CD14-positive monocyte (primary cell): ENCODE measurements at regions not wholly inside any gene's neighbourhood (a gene's known extent, or its start where the extent isn't known, plus 50 kb on each side); places are given as distances from the start of the nearest gene placed in this dataset.

ENCODE experiments used
- DNase-seq, 3 donors: peaks; one replicate each; pipeline ENCODE4 v3.0.0-alpha.2; 2011 to 2022
- H2AFZ ChIP-seq: 2 replicates; pipeline ENCODE4 v1.6.0; 2012; ENCODE audit warnings: mild to moderate bottlenecking, low read depth, low read length, inconsistent platforms; ENCODE audit not compliant: insufficient read depth, poor library complexity, severe bottlenecking
- H3K27ac ChIP-seq, 2 donors: 1 replicate in 1 of 2; 2 replicates in 1 of 2; pipeline ENCODE4 v1.5.1; 2012 to 2013; ENCODE audit warnings: low read length in 2 of 2, control low read depth in 1 of 2, inconsistent platforms in 1 of 2, low read depth in 1 of 2, mild to moderate bottlenecking in 1 of 2
- H3K27me3 ChIP-seq, 2 donors: one replicate each; pipeline versions ENCODE4 v1.6.0 to v1.6.1; 2011 to 2013; ENCODE audit warnings: low read length in 2 of 2; ENCODE audit not compliant: control insufficient read depth in 2 of 2, insufficient read depth in 2 of 2
- H3K36me3 ChIP-seq, 2 donors: replicated peaks in 1 of 2; 1 replicate in 1 of 2; 2 replicates in 1 of 2; pipeline versions ENCODE4 v1.5.1 to v1.6.1; 2012 to 2013; ENCODE audit warnings: low read length in 2 of 2, control low read depth in 1 of 2, inconsistent platforms in 1 of 2, mild to moderate bottlenecking in 1 of 2; ENCODE audit not compliant: insufficient read depth in 2 of 2, control insufficient read depth in 1 of 2
- H3K4me1 ChIP-seq, 2 donors: 1 replicate in 1 of 2; 2 replicates in 1 of 2; pipeline versions ENCODE4 v1.5.1 to v1.6.1; 2012 to 2013; ENCODE audit warnings: low read length in 2 of 2, control low read depth in 1 of 2, inconsistent platforms in 1 of 2, mild to moderate bottlenecking in 1 of 2, moderate library complexity in 1 of 2; ENCODE audit not compliant: insufficient read depth in 2 of 2, control insufficient read depth in 1 of 2
- H3K4me2 ChIP-seq: replicated peaks from 2 replicates; pipeline ENCODE3; 2012; ENCODE audit warnings: low read length, moderate library complexity, mild to moderate bottlenecking; ENCODE audit not compliant: poor library complexity, severe bottlenecking; ENCODE audit errors: extremely low read depth
- H3K4me3 ChIP-seq, 3 experiments: fragments of 200-600 bp in 1 of 3; sonication (generic) in 1 of 3; replicated peaks in 1 of 3; 1 replicate in 2 of 3; 2 replicates in 1 of 3; pipeline ENCODE4 v1.5.1; 2011 to 2013; ENCODE audit warnings: low read length in 3 of 3, mild to moderate bottlenecking in 3 of 3, control low read depth in 2 of 3, low read depth in 2 of 3, inconsistent platforms in 1 of 3, moderate library complexity in 1 of 3
- H3K79me2 ChIP-seq: 2 replicates; pipeline ENCODE4 v1.6.0; 2012; ENCODE audit warnings: mild to moderate bottlenecking, control low read depth, inconsistent platforms, low read length, moderate library complexity; ENCODE audit not compliant: insufficient read depth
- H3K9ac ChIP-seq: 2 replicates; pipeline ENCODE4 v1.6.0; 2017; ENCODE audit warnings: low read length, mild to moderate bottlenecking; ENCODE audit not compliant: insufficient read depth, poor library complexity, severe bottlenecking
- H3K9me3 ChIP-seq, 2 donors: replicated peaks in 1 of 2; 1 replicate in 1 of 2; 2 replicates in 1 of 2; pipeline versions ENCODE4 v1.5.1 to v1.6.1; 2012 to 2013; ENCODE audit warnings: low read length in 2 of 2, control low read depth in 1 of 2; ENCODE audit not compliant: control insufficient read depth in 1 of 2, insufficient read depth in 1 of 2
- H4K20me1 ChIP-seq: 2 replicates; pipeline ENCODE4 v1.6.0; 2012; ENCODE audit warnings: mild to moderate bottlenecking, low read length, control low read depth, moderate library complexity; ENCODE audit not compliant: insufficient read depth
- H3K27ac Mint-ChIP-seq, 7 donors: one replicate each; pipeline ENCODE4 v1.8.0; 2020; ENCODE audit warnings: mild to moderate bottlenecking in 7 of 7, mixed read lengths in 7 of 7, moderate library complexity in 6 of 7, inconsistent platforms in 2 of 7
- H3K27me3 Mint-ChIP-seq, 3 donors: one replicate each; pipeline ENCODE4 v1.8.0; 2021 to 2022; ENCODE audit warnings: low read depth in 3 of 3, mild to moderate bottlenecking in 3 of 3, mixed read lengths in 3 of 3, moderate library complexity in 3 of 3, inconsistent platforms in 1 of 3
- H3K36me3 Mint-ChIP-seq, 2 donors: one replicate each; pipeline ENCODE4 v1.8.0; 2020; ENCODE audit warnings: mixed read lengths in 2 of 2, inconsistent platforms in 1 of 2, mild to moderate bottlenecking in 1 of 2
- H3K4me1 Mint-ChIP-seq: one replicate; pipeline ENCODE4 v1.8.0; 2020; ENCODE audit warnings: mild to moderate bottlenecking, mixed read lengths
- H3K4me3 Mint-ChIP-seq, 2 donors: one replicate each; pipeline ENCODE4 v1.8.0; 2020; ENCODE audit warnings: mild to moderate bottlenecking in 2 of 2, mixed read lengths in 2 of 2, moderate library complexity in 1 of 2
- H3K9me3 Mint-ChIP-seq, 7 donors: one replicate each; pipeline ENCODE4 v1.8.0; 2020 to 2022; ENCODE audit warnings: mixed read lengths in 7 of 7, mild to moderate bottlenecking in 6 of 7, moderate library complexity in 6 of 7, inconsistent platforms in 2 of 7
- CTCF ChIP-seq: fragments of 200-600 bp; IDR thresholded peaks from one replicate; pipeline ENCODE4 v1.8.0; 2022; ENCODE audit warnings: antibody characterized with exemption, mild to moderate bottlenecking
- WGBS: methylation state at CpG from one replicate; pipeline ENCODE4 v1.1.5; 2013; ENCODE audit warnings: missing lambda C conversion rate; ENCODE audit not compliant: insufficient coverage; 5-methylcytosine and 5-hydroxymethylcytosine counted together
- intact Hi-C, 2 donors: fragments of 100-400 bp; cut with micrococcal nuclease; formaldehyde crosslinking; loops; one replicate each; pipeline versions ENCODE4 v1.15.0 to v1.15.1; 2023

DNA sequence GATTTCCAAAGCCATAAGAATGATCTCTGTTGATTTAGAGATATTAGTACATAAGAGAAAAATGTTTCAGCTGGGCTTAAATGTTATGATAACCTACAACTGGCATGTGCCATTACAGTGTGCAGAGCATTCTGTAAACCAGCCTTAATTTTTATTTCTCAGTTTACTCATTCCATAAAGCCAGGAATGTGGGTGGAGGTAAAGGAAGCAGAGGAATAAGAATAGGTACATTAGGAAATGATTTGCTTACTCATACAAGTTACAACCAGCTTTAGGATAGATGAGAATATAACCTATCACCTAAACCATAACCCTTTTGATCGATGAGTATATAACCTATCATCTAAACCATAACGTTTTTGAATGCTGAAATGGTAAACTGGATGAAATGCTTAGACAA is 1394.7 kb upstream of the ACVR2A start:
- Histone ChIP-seq H4K20me1 (no peaks in the 10 kb centered on the region), H3K4me1 (no peaks in the 10 kb centered on the region), H3K9me3 (no peaks in the 10 kb centered on the region), H3K27me3 (no peaks in the 10 kb centered on the region), H3K9ac (no peak overlapping the region), H3K4me2 (no peak overlapping the region), H3K36me3 (no peaks in the 10 kb centered on the region), H3K27ac (no peak overlapping the region), H3K79me2 (no peaks in the 10 kb centered on the region), H2AFZ (no peak overlapping the region), H3K4me3 (no peak overlapping the region)
- Mint-ChIP-seq H3K27me3 (no peaks in the 10 kb centered on the region), H3K27ac (no peak overlapping the region), H3K36me3 (no peaks in the 10 kb centered on the region), H3K9me3 (peaks cover 0 to 6% (median 2%) of the 10 kb centered on the region in 7 donors), H3K4me1 (no peaks in the 10 kb centered on the region), H3K4me3 (no peak overlapping the region)
- WGBS = no CpG with 5 or more reads among the region's 2 CpGs
- no peak for TF ChIP-seq CTCF
- intact Hi-C loops = no loop called here
- no peak for DNase-seq

DNA sequence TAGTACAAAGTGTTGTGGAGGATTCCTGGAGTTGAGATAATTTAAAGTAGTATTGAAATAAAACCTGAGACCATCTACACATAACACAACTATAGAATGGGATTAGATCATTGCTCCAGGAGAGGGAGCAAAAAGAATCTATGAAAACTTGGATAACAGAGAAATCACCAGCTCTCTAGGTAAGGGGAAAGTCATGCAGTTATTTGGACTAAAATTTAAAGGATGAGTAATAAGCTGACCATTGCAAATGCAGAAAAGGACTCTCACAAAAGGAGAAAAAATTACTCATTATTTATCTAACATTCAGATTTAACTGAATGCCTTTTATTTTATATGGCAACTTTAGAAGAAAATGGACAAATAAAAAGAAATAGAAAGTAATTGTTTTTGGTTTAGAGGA is 1399.8 kb upstream of the ACVR2A start:
- H3K27ac Mint-ChIP-seq = no peak overlapping the region
- H3K4me2 ChIP-seq = no peak overlapping the region
- intact Hi-C loops = no loop called here

More for the DNA sequence above, 1399.8 kb upstream of the ACVR2A start:
- Histone ChIP-seq H3K4me3 (no peak overlapping the region), H3K4me1 (no peaks in the 10 kb centered on the region), H3K79me2 (no peaks in the 10 kb centered on the region), H3K27ac (no peak overlapping the region), H3K36me3 (no peaks in the 10 kb centered on the region), H3K9me3 (no peaks in the 10 kb centered on the region), H4K20me1 (no peaks in the 10 kb centered on the region), H2AFZ (no peak overlapping the region), H3K27me3 (no peaks in the 10 kb centered on the region), H3K9ac (no peak overlapping the region)
- H3K36me3 Mint-ChIP-seq = no peaks in the 10 kb centered on the region
- peaks cover 0 to 6% (median 2%) of the 10 kb centered on the region in 7 donors for H3K9me3 Mint-ChIP-seq
- H3K4me1 Mint-ChIP-seq = no peaks in the 10 kb centered on the region
- DNase-seq = no peak
- H3K4me3 Mint-ChIP-seq = no peak overlapping the region
- no peaks in the 10 kb centered on the region for H3K27me3 Mint-ChIP-seq
- no peak for TF ChIP-seq CTCF
